PC-3 (cell line): ENCODE measurements at regions not wholly inside any gene's neighbourhood (a gene's known extent, or its start where the extent isn't known, plus 50 kb on each side); places are given as distances from the start of the nearest gene placed in this dataset.
"Not testable (repeated sequence)": the region's sequence is repeated elsewhere in the genome, so short reads cannot be mapped to it uniquely, and the experiment has no call there.

Source experiments
- ATAC-seq: fragments of 200-7000 bp; cut with Tn5 transposase; 2 replicates; pipeline ENCODE4 v1.9.1; 2020; ENCODE audit warnings: mild to moderate bottlenecking, moderate library complexity
- BruUV-seq: library from RNA; stranded (reverse); fragments of 400-500 nt; replicated peaks from 2 replicates; lab custom pipeline; 2021; lab: Mats Ljungman, UMichigan
- CTCF ChIA-PET: fragments of 300-600 bp; sonication (Branson Sonifier 250); formaldehyde crosslinking; loops from one replicate; lab custom pipeline; 2022; ENCODE audit warnings: antibody characterized with exemption; lab: Charles Lee
- POLR2A ChIA-PET: fragments of 300-600 bp; sonication (Branson Sonifier 250); formaldehyde crosslinking; loops from one replicate; lab custom pipeline; 2022; ENCODE audit warnings: antibody characterized with exemption; ENCODE audit not compliant: unreplicated experiment; lab: Charles Lee
- DNase-seq: peaks from one replicate; pipeline ENCODE4 v3.0.0-alpha.2; 2015
- H2AFZ ChIP-seq: fragments of 300-600 bp; sonication (generic); 2 replicates; pipeline ENCODE4 v1.6.0; 2016; ENCODE audit warnings: antibody characterized with exemption, low read length
- H3F3A ChIP-seq: fragments of 300-600 bp; sonication (generic); one replicate; pipeline ENCODE4 v1.6.0; 2017; ENCODE audit warnings: antibody characterized with exemption, low read length, control low read depth, mild to moderate bottlenecking; ENCODE audit not compliant: unreplicated experiment
- H3K27ac ChIP-seq: fragments of 300-600 bp; sonication (generic); 2 replicates; pipeline ENCODE4 v1.5.1; 2016; ENCODE audit warnings: mild to moderate bottlenecking, low read length
- H3K27me3 ChIP-seq: fragments of 300-600 bp; sonication (generic); 2 replicates; pipeline ENCODE4 v1.6.1; 2016; ENCODE audit warnings: low read length, mixed read lengths
- H3K36me3 ChIP-seq: fragments of 300-600 bp; sonication (generic); 2 replicates; pipeline ENCODE4 v1.6.1; 2016; ENCODE audit warnings: low read depth, mixed run types, low read length, mixed read lengths
- H3K4me1 ChIP-seq: fragments of 300-600 bp; sonication (generic); 2 replicates; pipeline ENCODE4 v1.5.1; 2016; ENCODE audit warnings: low read length; ENCODE audit not compliant: insufficient read depth
- H3K4me2 ChIP-seq: fragments of 300-600 bp; sonication (generic); 2 replicates; pipeline ENCODE4 v1.6.0; 2016; ENCODE audit warnings: low read length
- H3K4me3 ChIP-seq: fragments of 300-600 bp; sonication (generic); 2 replicates; pipeline ENCODE4 v1.5.1; 2016; ENCODE audit warnings: mild to moderate bottlenecking, low read length, mixed read lengths
- H3K79me2 ChIP-seq: fragments of 300-600 bp; sonication (generic); 2 replicates; pipeline ENCODE4 v1.6.1; 2017; ENCODE audit warnings: low read length, mixed read lengths
- H3K9ac ChIP-seq: fragments of 300-600 bp; sonication (generic); 2 replicates; pipeline ENCODE4 v1.6.0; 2016; ENCODE audit warnings: mild to moderate bottlenecking, low read length
- H3K9me2 ChIP-seq: fragments of 300-600 bp; sonication (generic); replicated peaks from 2 replicates; pipeline ENCODE4 v1.6.1; 2016; ENCODE audit warnings: mixed run types, low read length, mixed read lengths
- H3K9me3 ChIP-seq: fragments of 300-600 bp; sonication (generic); 2 replicates; pipeline ENCODE4 v1.6.1; 2016; ENCODE audit warnings: low read length, mixed read lengths
- H4K20me1 ChIP-seq: fragments of 300-600 bp; sonication (generic); 2 replicates; pipeline ENCODE4 v1.6.1; 2016; ENCODE audit warnings: low read length, mixed read lengths
- CTCF ChIP-seq: fragments of 300-600 bp; sonication (generic); conservative IDR thresholded peaks from 2 replicates; pipeline ENCODE4 v1.5.1; 2017; ENCODE audit warnings: antibody characterized with exemption, low read depth, mild to moderate bottlenecking, low read length
- EZH2 ChIP-seq: fragments of 300-600 bp; sonication (generic); IDR thresholded peaks from one replicate; pipeline ENCODE4 v1.6.1; 2017; ENCODE audit warnings: antibody characterized with exemption, mild to moderate bottlenecking, low read length; ENCODE audit not compliant: unreplicated experiment
- EZH2phosphoT487 ChIP-seq: fragments of 300-600 bp; sonication (generic); IDR thresholded peaks from 2 replicates; pipeline ENCODE4 v1.6.1; 2018; ENCODE audit warnings: mild to moderate bottlenecking, antibody characterized with exemption, low read length, borderline replicate concordance
- intact Hi-C: fragments of 100-400 bp; cut with micrococcal nuclease; formaldehyde crosslinking; loops from 2 replicates; pipeline ENCODE4 v1.9.0; 2023

GRCh38 chrX:3540105-3540504 is 173.3 kb downstream of the PRKX start:
- Histone ChIP-seq H3K9me3 (no peaks in the 10 kb centered on the region), H3K4me1 (no peaks in the 10 kb centered on the region), H3F3A (no peaks in the 10 kb centered on the region), H3K79me2 (no peaks in the 10 kb centered on the region), H4K20me1 (no peaks in the 10 kb centered on the region), H3K4me2 (no peak overlapping the region), H2AFZ (no peak overlapping the region), H3K4me3 (no peak overlapping the region), H3K36me3 (no peaks in the 10 kb centered on the region), H3K9ac (no peak overlapping the region), H3K27ac (no peak overlapping the region), H3K27me3 (peaks cover 24% of the 10 kb centered on the region), H3K9me2 (no peaks in the 10 kb centered on the region)
- ChIA-PET POLR2A (no interaction called here), CTCF (no interaction called here)
- DNase-seq (no peak), ATAC-seq (no peak)
- intact Hi-C loops: no loop called here
- TF ChIP-seq CTCF (no peak), EZH2phosphoT487 (no peak), EZH2 (no peak)
- BruUV-seq: no TSS peak

- CTCF ChIA-PET: no interaction called here
- TF ChIP-seq CTCF (no peak), EZH2phosphoT487 (no peak), EZH2 (no peak)
- no peak for ATAC-seq
Measured at GRCh38 chrX:3532581-3533085, 180.8 kb downstream of the PRKX start.

GRCh38 chrX:3531435-3531834 is 182.0 kb downstream of the PRKX start:
- not testable (repeated sequence) for H2AFZ ChIP-seq, BruUV-seq, H3K36me3 ChIP-seq

More at GRCh38 chrX:3532581-3533085, 180.8 kb downstream of the PRKX start:
- Histone ChIP-seq H3K9me2 (no peaks in the 10 kb centered on the region), H3K27ac (no peak overlapping the region), H2AFZ (no peak overlapping the region), H3K4me1 (no peaks in the 10 kb centered on the region), H3K9me3 (no peaks in the 10 kb centered on the region), H3K9ac (no peak overlapping the region), H3K79me2 (no peaks in the 10 kb centered on the region), H4K20me1 (no peaks in the 10 kb centered on the region), H3K27me3 (peaks cover 16% of the 10 kb centered on the region; the same call in 1 of the 2 replicates), H3F3A (no peaks in the 10 kb centered on the region), H3K36me3 (no peaks in the 10 kb centered on the region), H3K4me2 (no peak overlapping the region), H3K4me3 (no peak overlapping the region)
- POLR2A ChIA-PET: interaction anchor here (0.5 kb wide), 1 partner anchor 281 kb away, joined by 3 read pairs; no protein-coding TSS in a partner anchor
- no TSS peak for BruUV-seq
- intact Hi-C loops: no loop called here
- DNase-seq: no peak

More at GRCh38 chrX:3531435-3531834, 182.0 kb downstream of the PRKX start:
- H3K4me3 ChIP-seq, intact Hi-C loops, POLR2A ChIA-PET, ATAC-seq, H4K20me1 ChIP-seq, H3F3A ChIP-seq, H3K9me3 ChIP-seq, CTCF ChIA-PET, H3K79me2 ChIP-seq, DNase-seq, H3K4me2 ChIP-seq, H3K4me1 ChIP-seq, H3K27ac ChIP-seq, H3K9me2 ChIP-seq, H3K9ac ChIP-seq: not testable (repeated sequence)
- peaks cover 16% of the 10 kb centered on the region; the same call in 1 of the 2 replicates for H3K27me3 ChIP-seq
